WTC11 (cell line): ENCODE measurements at regions not wholly inside any gene's neighbourhood (a gene's known extent, or its start where the extent isn't known, plus 50 kb on each side); places are given as distances from the start of the nearest gene placed in this dataset.

Source experiments
- ATAC-seq: fragments of 200-7000 bp; cut with Tn5 transposase; 2 replicates; pipeline ENCODE4 v1.10.0; 2021; ENCODE audit warnings: mild to moderate bottlenecking, moderate library complexity
- CTCF ChIA-PET: fragments of 300-600 bp; sonication (Branson Sonifier 250); formaldehyde crosslinking; loops from one replicate; lab custom pipeline; 2021; ENCODE audit warnings: antibody characterized with exemption; lab: Charles Lee
- POLR2A ChIA-PET: fragments of 350-600 bp; sonication (Branson Sonifier 250); formaldehyde crosslinking; loops from one replicate; lab custom pipeline; 2021; ENCODE audit warnings: antibody characterized with exemption; lab: Charles Lee
- DNase-seq: peaks from one replicate; pipeline ENCODE4 v3.0.0; 2021; ENCODE audit warnings: low spot score
- H3K27ac Mint-ChIP-seq: 2 replicates; pipeline ENCODE4 v1.8.0; 2021; ENCODE audit warnings: mixed read lengths
- H3K27me3 Mint-ChIP-seq: 2 replicates; pipeline ENCODE4 v1.8.0; 2021; ENCODE audit warnings: low read depth, mild to moderate bottlenecking, moderate library complexity, mixed read lengths
- H3K36me3 Mint-ChIP-seq: 2 replicates; pipeline ENCODE4 v1.8.0; 2021; ENCODE audit warnings: mixed read lengths
- H3K4me1 Mint-ChIP-seq: 2 replicates; pipeline ENCODE4 v1.8.0; 2022; ENCODE audit warnings: mixed read lengths
- H3K4me3 Mint-ChIP-seq: 2 replicates; pipeline ENCODE4 v1.8.0; 2021; ENCODE audit warnings: mild to moderate bottlenecking, moderate library complexity, mixed read lengths
- H3K9me3 Mint-ChIP-seq: 2 replicates; pipeline ENCODE4 v1.8.0; 2021; ENCODE audit warnings: mixed read lengths
- CBFB ChIP-seq: sonication (generic); formaldehyde crosslinking; IDR thresholded peaks from 2 replicates; pipeline ENCODE4 v1.8.1; 2022; ENCODE audit warnings: mild to moderate bottlenecking, low read depth, missing genetic modification reagents
- E2F5 ChIP-seq: sonication (generic); formaldehyde crosslinking; IDR thresholded peaks from 2 replicates; pipeline ENCODE4 v1.8.1; 2022; ENCODE audit warnings: mild to moderate bottlenecking, moderate library complexity, missing genetic modification reagents
- GABPB1 ChIP-seq: sonication (generic); formaldehyde crosslinking; IDR thresholded peaks from 2 replicates; pipeline ENCODE4 v1.8.1; 2023; ENCODE audit warnings: mild to moderate bottlenecking, missing genetic modification reagents
- GTF2I ChIP-seq: fragments of 250-450 bp; sonication (Bioruptor Pico); conservative IDR thresholded peaks from 2 replicates; pipeline ENCODE4 v1.4.0; 2021; ENCODE audit warnings: mild to moderate bottlenecking
- IRF2 ChIP-seq: sonication (generic); formaldehyde crosslinking; IDR thresholded peaks from 2 replicates; pipeline ENCODE4 v1.8.0; 2022; ENCODE audit warnings: low read depth, missing genetic modification reagents, borderline replicate concordance
- NFATC4 ChIP-seq: fragments of 250-450 bp; sonication (Bioruptor Pico); IDR thresholded peaks from 2 replicates; pipeline ENCODE4 v1.9.0; 2021; ENCODE audit warnings: mild to moderate bottlenecking
- NFE2L1 ChIP-seq: sonication (generic); formaldehyde crosslinking; IDR thresholded peaks from 2 replicates; pipeline ENCODE4 v1.8.1; 2023; ENCODE audit warnings: missing genetic modification reagents
- NFYB ChIP-seq: sonication (generic); formaldehyde crosslinking; conservative IDR thresholded peaks from 2 replicates; pipeline ENCODE4 v1.8.0; 2022; ENCODE audit warnings: low read depth, missing genetic modification reagents
- PRRX2 ChIP-seq: fragments of 250-450 bp; sonication (Bioruptor Pico); IDR thresholded peaks from 2 replicates; pipeline ENCODE4 v1.8.0; 2021; ENCODE audit warnings: mild to moderate bottlenecking
- RELA ChIP-seq: sonication (generic); formaldehyde crosslinking; IDR thresholded peaks from 2 replicates; pipeline ENCODE4 v1.8.1; 2022; ENCODE audit warnings: missing genetic modification reagents, mild to moderate bottlenecking, borderline replicate concordance
- SOX15 ChIP-seq: fragments of 250-450 bp; sonication (Bioruptor Pico); IDR thresholded peaks from 2 replicates; pipeline ENCODE4 v1.9.0; 2021; ENCODE audit warnings: mild to moderate bottlenecking
- ZNF396 ChIP-seq: fragments of 250-450 bp; sonication (Bioruptor Pico); IDR thresholded peaks from 2 replicates; pipeline ENCODE4 v1.8.0; 2021; ENCODE audit warnings: mild to moderate bottlenecking, moderate library complexity, borderline replicate concordance
- TF ChIP-seq, protein P1 (sequence below): fragments of 250-450 bp; sonication (Bioruptor Pico); IDR thresholded peaks from 2 replicates; pipeline ENCODE4 v1.8.0; 2021; ENCODE audit warnings: mild to moderate bottlenecking
- TF ChIP-seq, protein P2 (sequence below): sonication (generic); formaldehyde crosslinking; IDR thresholded peaks from 2 replicates; pipeline ENCODE4 v1.8.0; 2022; ENCODE audit warnings: mild to moderate bottlenecking, missing genetic modification reagents
- TF ChIP-seq, protein P3 (sequence below): sonication (generic); formaldehyde crosslinking; IDR thresholded peaks from 2 replicates; pipeline ENCODE4 v1.8.0; 2022; ENCODE audit warnings: mild to moderate bottlenecking, missing genetic modification reagents
- TF ChIP-seq, protein P4 (sequence below): sonication (generic); formaldehyde crosslinking; IDR thresholded peaks from 2 replicates; pipeline ENCODE4 v1.8.0; 2023; ENCODE audit warnings: missing genetic modification reagents
- TF ChIP-seq, protein P5 (sequence below): sonication (generic); formaldehyde crosslinking; IDR thresholded peaks from 2 replicates; pipeline ENCODE4 v1.8.1; 2023; ENCODE audit warnings: mild to moderate bottlenecking, missing genetic modification reagents, moderate library complexity
- TF ChIP-seq, protein P6 (sequence below): sonication (generic); formaldehyde crosslinking; conservative IDR thresholded peaks from 2 replicates; pipeline ENCODE4 v1.8.1; 2023; ENCODE audit warnings: mild to moderate bottlenecking, low read depth, missing genetic modification reagents, moderate library complexity

DNA sequence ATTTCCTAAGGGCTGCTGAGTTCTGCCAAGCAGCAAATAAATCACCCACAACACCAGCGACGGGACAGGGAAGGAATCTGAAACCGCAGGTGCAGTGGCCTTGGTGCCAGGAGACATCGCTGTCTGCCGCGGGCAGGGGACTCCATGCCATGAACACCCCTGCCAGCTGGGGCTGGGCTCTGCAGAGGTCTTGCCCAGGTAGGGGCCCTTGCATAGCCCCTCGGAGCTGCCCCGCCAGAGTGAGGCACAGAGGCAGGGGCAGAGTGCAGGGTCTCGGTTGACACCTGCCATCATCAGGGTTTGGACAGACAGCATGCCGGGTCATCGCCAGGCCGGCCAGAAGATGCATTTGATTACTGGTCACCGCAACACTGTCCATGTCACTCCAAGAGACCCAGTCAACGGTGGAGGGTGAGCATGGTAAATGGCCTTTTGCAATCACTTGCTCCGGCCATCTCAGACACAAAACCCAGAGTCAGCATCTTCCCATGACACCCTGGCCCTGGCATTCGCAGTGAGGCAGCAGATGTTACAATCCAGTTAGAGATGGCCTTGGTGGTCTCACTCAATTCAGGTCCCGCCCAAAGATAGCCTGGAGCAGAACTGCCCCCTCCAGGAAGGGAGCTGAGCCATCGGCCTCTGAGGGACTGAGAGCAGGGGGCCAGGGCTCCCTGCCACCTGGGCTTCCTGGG is 255.4 kb downstream of the NDUFA10 start (continued):
- TF ChIP-seq, protein P1, sequence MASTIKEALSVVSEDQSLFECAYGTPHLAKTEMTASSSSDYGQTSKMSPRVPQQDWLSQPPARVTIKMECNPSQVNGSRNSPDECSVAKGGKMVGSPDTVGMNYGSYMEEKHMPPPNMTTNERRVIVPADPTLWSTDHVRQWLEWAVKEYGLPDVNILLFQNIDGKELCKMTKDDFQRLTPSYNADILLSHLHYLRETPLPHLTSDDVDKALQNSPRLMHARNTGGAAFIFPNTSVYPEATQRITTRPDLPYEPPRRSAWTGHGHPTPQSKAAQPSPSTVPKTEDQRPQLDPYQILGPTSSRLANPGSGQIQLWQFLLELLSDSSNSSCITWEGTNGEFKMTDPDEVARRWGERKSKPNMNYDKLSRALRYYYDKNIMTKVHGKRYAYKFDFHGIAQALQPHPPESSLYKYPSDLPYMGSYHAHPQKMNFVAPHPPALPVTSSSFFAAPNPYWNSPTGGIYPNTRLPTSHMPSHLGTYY (CRISPR knock-in tag): no peak

GRCh38 chr2:239768907-239769553 is 256.1 kb downstream of the NDUFA10 start:
- Mint-ChIP-seq H3K4me1 (no peaks in the 10 kb centered on the region), H3K27me3 (no peaks in the 10 kb centered on the region), H3K4me3 (no peak overlapping the region), H3K27ac (no peak overlapping the region), H3K36me3 (peaks cover 3% of the 10 kb centered on the region), H3K9me3 (peaks cover 23% of the 10 kb centered on the region)
- TF ChIP-seq, protein P2, sequence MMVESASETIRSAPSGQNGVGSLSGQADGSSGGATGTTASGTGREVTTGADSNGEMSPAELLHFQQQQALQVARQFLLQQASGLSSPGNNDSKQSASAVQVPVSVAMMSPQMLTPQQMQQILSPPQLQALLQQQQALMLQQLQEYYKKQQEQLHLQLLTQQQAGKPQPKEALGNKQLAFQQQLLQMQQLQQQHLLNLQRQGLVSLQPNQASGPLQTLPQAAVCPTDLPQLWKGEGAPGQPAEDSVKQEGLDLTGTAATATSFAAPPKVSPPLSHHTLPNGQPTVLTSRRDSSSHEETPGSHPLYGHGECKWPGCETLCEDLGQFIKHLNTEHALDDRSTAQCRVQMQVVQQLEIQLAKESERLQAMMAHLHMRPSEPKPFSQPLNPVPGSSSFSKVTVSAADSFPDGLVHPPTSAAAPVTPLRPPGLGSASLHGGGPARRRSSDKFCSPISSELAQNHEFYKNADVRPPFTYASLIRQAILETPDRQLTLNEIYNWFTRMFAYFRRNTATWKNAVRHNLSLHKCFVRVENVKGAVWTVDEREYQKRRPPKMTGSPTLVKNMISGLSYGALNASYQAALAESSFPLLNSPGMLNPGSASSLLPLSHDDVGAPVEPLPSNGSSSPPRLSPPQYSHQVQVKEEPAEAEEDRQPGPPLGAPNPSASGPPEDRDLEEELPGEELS (CRISPR knock-in tag): no peak
- TF ChIP-seq ZNF396 (CRISPR knock-in tag) (no peak), NFATC4 (CRISPR knock-in tag) (no peak), NFE2L1 (CRISPR knock-in tag) (no peak), GABPB1 (CRISPR knock-in tag) (no peak), E2F5 (CRISPR knock-in tag) (no peak), IRF2 (CRISPR knock-in tag) (no peak), SOX15 (CRISPR knock-in tag) (no peak), RELA (CRISPR knock-in tag) (no peak), CBFB (CRISPR knock-in tag) (no peak), GTF2I (CRISPR knock-in tag) (no peak), NFYB (CRISPR knock-in tag) (no peak), PRRX2 (CRISPR knock-in tag) (no peak)
- TF ChIP-seq, protein P3, sequence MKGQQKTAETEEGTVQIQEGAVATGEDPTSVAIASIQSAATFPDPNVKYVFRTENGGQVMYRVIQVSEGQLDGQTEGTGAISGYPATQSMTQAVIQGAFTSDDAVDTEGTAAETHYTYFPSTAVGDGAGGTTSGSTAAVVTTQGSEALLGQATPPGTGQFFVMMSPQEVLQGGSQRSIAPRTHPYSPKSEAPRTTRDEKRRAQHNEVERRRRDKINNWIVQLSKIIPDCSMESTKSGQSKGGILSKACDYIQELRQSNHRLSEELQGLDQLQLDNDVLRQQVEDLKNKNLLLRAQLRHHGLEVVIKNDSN (CRISPR knock-in tag): no peak
- TF ChIP-seq, protein P4, sequence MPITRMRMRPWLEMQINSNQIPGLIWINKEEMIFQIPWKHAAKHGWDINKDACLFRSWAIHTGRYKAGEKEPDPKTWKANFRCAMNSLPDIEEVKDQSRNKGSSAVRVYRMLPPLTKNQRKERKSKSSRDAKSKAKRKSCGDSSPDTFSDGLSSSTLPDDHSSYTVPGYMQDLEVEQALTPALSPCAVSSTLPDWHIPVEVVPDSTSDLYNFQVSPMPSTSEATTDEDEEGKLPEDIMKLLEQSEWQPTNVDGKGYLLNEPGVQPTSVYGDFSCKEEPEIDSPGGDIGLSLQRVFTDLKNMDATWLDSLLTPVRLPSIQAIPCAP (CRISPR knock-in tag): no peak
- TF ChIP-seq, protein P1 (CRISPR knock-in tag): no peak
- TF ChIP-seq, protein P5, sequence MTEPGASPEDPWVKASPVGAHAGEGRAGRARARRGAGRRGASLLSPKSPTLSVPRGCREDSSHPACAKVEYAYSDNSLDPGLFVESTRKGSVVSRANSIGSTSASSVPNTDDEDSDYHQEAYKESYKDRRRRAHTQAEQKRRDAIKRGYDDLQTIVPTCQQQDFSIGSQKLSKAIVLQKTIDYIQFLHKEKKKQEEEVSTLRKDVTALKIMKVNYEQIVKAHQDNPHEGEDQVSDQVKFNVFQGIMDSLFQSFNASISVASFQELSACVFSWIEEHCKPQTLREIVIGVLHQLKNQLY (CRISPR knock-in tag): no peak
- TF ChIP-seq, protein P6, sequence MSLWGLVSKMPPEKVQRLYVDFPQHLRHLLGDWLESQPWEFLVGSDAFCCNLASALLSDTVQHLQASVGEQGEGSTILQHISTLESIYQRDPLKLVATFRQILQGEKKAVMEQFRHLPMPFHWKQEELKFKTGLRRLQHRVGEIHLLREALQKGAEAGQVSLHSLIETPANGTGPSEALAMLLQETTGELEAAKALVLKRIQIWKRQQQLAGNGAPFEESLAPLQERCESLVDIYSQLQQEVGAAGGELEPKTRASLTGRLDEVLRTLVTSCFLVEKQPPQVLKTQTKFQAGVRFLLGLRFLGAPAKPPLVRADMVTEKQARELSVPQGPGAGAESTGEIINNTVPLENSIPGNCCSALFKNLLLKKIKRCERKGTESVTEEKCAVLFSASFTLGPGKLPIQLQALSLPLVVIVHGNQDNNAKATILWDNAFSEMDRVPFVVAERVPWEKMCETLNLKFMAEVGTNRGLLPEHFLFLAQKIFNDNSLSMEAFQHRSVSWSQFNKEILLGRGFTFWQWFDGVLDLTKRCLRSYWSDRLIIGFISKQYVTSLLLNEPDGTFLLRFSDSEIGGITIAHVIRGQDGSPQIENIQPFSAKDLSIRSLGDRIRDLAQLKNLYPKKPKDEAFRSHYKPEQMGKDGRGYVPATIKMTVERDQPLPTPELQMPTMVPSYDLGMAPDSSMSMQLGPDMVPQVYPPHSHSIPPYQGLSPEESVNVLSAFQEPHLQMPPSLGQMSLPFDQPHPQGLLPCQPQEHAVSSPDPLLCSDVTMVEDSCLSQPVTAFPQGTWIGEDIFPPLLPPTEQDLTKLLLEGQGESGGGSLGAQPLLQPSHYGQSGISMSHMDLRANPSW (CRISPR knock-in tag): no peak
- CTCF ChIA-PET: no interaction called here
- DNase-seq: no peak
- POLR2A ChIA-PET: no interaction called here
- no peak for ATAC-seq
